ENCODE measurements at regions not wholly inside any gene's neighbourhood (a gene's known extent, or its start where the extent isn't known, plus 50 kb on each side); places are given as distances from the start of the nearest gene placed in this dataset.

- no peaks in the 10 kb centered on the region for H3K27me3 ChIP-seq (ENCODE audit: control insufficient read depth in 3 of 3, insufficient read depth in 3 of 3, low read length in 2 of 3)
These were observed 92.3 kb upstream of the TFPI start for GRCh38 chr2:187646556-187646955.

GRCh38 chr2:187654535-187654934 is 100.3 kb upstream of the TFPI start:
- Histone ChIP-seq H3K4me3 (no peak overlapping the region), H3K9me3 (ENCODE audit: control insufficient read depth in 4 of 4, insufficient read depth in 3 of 4, low read length in 3 of 4) (no peaks in the 10 kb centered on the region), H3K27me3 (ENCODE audit: control insufficient read depth in 3 of 3, insufficient read depth in 3 of 3, low read length in 2 of 3) (no peaks in the 10 kb centered on the region), H3K27ac (ENCODE audit: low read depth in 1 of 2, low read length in 1 of 2) (no peak overlapping the region), H3K9ac (ENCODE audit: insufficient read depth in 1 of 2, low read length in 2 of 2) (no peak overlapping the region), H3K4me1 (ENCODE audit: control insufficient read depth in 5 of 5, insufficient read depth in 5 of 5, low read length in 5 of 5) (no peaks in the 10 kb centered on the region), H3K36me3 (ENCODE audit: control insufficient read depth in 4 of 4, insufficient read depth in 4 of 4, low read length in 4 of 4) (no peaks in the 10 kb centered on the region)
- ATAC-seq (ENCODE audit: insufficient read depth, low FRiP score) = no peak
- 65 to 69% methylated on average over 4 of the region's 4 CpGs for WGBS, 2 donors
- DNase-seq = peak in 1 of 3 donors; percentile 6
- no peak for TF ChIP-seq CTCF (IDR thresholded peaks at IDR 0.05; ENCODE audit: control extremely low read depth, extremely low read depth)

More at GRCh38 chr2:187646556-187646955, 92.3 kb upstream of the TFPI start:
- Histone ChIP-seq H3K4me1 (ENCODE audit: control insufficient read depth in 5 of 5, insufficient read depth in 5 of 5, low read length in 5 of 5) (no peaks in the 10 kb centered on the region), H3K27ac (ENCODE audit: low read depth in 1 of 2, low read length in 1 of 2) (no peak overlapping the region), H3K9me3 (ENCODE audit: control insufficient read depth in 4 of 4, insufficient read depth in 3 of 4, low read length in 3 of 4) (no peaks in the 10 kb centered on the region), H3K9ac (ENCODE audit: insufficient read depth in 1 of 2, low read length in 2 of 2) (no peak overlapping the region), H3K36me3 (ENCODE audit: control insufficient read depth in 4 of 4, insufficient read depth in 4 of 4, low read length in 4 of 4) (no peaks in the 10 kb centered on the region), H3K4me3 (no peak overlapping the region)
- TF ChIP-seq CTCF (IDR thresholded peaks at IDR 0.05; ENCODE audit: control extremely low read depth, extremely low read depth) = no peak
- DNase-seq (no peak), ATAC-seq (ENCODE audit: insufficient read depth, low FRiP score) (no peak)
- 91 to 95% methylated on average over 1 of the region's 1 CpG for WGBS, 2 donors

- no peak overlapping the region for H3K9ac ChIP-seq (ENCODE audit: insufficient read depth in 1 of 2, low read length in 2 of 2)
- H3K27ac ChIP-seq (ENCODE audit: low read depth in 1 of 2, low read length in 1 of 2) = no peak overlapping the region
- H3K27me3 ChIP-seq (ENCODE audit: control insufficient read depth in 3 of 3, insufficient read depth in 3 of 3, low read length in 2 of 3) = no peaks in the 10 kb centered on the region
- H3K4me1 ChIP-seq (ENCODE audit: control insufficient read depth in 5 of 5, insufficient read depth in 5 of 5, low read length in 5 of 5) = no peaks in the 10 kb centered on the region
- H3K9me3 ChIP-seq (ENCODE audit: control insufficient read depth in 4 of 4, insufficient read depth in 3 of 4, low read length in 3 of 4) = no peaks in the 10 kb centered on the region
- WGBS, 2 donors = 86 to 88% methylated on average over 9 of the region's 9 CpGs
- DNase-seq (no peak), ATAC-seq (ENCODE audit: insufficient read depth, low FRiP score) (no peak)
- no peak overlapping the region for H3K4me3 ChIP-seq
- H3K36me3 ChIP-seq (ENCODE audit: control insufficient read depth in 4 of 4, insufficient read depth in 4 of 4, low read length in 4 of 4) = no peaks in the 10 kb centered on the region
- no peak for TF ChIP-seq CTCF (IDR thresholded peaks at IDR 0.05; ENCODE audit: control extremely low read depth, extremely low read depth)
These were observed 100.8 kb upstream of the TFPI start for GRCh38 chr2:187655001-187655400.

- Histone ChIP-seq H3K4me3 (no peak overlapping the region), H3K36me3 (ENCODE audit: control insufficient read depth in 4 of 4, insufficient read depth in 4 of 4, low read length in 4 of 4) (no peaks in the 10 kb centered on the region), H3K9ac (ENCODE audit: insufficient read depth in 1 of 2, low read length in 2 of 2) (no peak overlapping the region), H3K27me3 (ENCODE audit: control insufficient read depth in 3 of 3, insufficient read depth in 3 of 3, low read length in 2 of 3) (no peaks in the 10 kb centered on the region), H3K4me1 (ENCODE audit: control insufficient read depth in 5 of 5, insufficient read depth in 5 of 5, low read length in 5 of 5) (no peaks in the 10 kb centered on the region), H3K9me3 (ENCODE audit: control insufficient read depth in 4 of 4, insufficient read depth in 3 of 4, low read length in 3 of 4) (no peaks in the 10 kb centered on the region), H3K27ac (ENCODE audit: low read depth in 1 of 2, low read length in 1 of 2) (no peak overlapping the region)
- no peak for ATAC-seq (ENCODE audit: insufficient read depth, low FRiP score)
- no peak for DNase-seq
- 81 to 85% methylated on average over 4 of the region's 4 CpGs for WGBS, 2 donors
- TF ChIP-seq CTCF (IDR thresholded peaks at IDR 0.05; ENCODE audit: control extremely low read depth, extremely low read depth) = no peak
These were observed 101.9 kb upstream of the TFPI start for GRCh38 chr2:187656123-187656522.

Measured in lung (tissue), 11 donors.